ENCODE measurements at regions not wholly inside any gene's neighbourhood (a gene's known extent, or its start where the extent isn't known, plus 50 kb on each side); places are given as distances from the start of the nearest gene placed in this dataset.

DNA sequence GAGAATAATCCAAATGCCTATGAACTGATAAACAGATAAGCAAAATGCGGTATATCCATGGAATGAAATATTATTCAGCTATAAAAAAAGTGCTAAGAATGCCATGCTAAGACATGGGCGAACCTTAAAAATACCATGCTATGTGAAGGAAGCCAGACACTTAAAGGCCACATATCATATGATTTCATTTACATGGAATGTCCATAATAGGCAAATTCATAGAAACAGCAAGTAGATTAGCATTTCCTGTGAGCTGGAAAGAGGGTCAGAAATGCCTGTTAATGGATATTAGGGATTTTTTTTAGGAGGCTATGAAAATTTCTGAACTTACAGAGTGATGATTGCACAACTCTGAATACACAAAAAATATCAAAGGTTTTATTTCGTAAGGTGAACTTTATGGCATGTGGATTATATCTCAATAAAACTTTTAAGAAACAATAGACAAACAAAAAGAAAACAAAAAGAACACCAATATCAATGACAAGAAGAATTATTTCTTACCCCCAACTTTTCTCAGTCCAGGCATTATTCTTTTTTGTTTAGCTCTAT, 1207.7 kb downstream of the SUCLG1 start:
- TF ChIP-seq, protein P1, sequence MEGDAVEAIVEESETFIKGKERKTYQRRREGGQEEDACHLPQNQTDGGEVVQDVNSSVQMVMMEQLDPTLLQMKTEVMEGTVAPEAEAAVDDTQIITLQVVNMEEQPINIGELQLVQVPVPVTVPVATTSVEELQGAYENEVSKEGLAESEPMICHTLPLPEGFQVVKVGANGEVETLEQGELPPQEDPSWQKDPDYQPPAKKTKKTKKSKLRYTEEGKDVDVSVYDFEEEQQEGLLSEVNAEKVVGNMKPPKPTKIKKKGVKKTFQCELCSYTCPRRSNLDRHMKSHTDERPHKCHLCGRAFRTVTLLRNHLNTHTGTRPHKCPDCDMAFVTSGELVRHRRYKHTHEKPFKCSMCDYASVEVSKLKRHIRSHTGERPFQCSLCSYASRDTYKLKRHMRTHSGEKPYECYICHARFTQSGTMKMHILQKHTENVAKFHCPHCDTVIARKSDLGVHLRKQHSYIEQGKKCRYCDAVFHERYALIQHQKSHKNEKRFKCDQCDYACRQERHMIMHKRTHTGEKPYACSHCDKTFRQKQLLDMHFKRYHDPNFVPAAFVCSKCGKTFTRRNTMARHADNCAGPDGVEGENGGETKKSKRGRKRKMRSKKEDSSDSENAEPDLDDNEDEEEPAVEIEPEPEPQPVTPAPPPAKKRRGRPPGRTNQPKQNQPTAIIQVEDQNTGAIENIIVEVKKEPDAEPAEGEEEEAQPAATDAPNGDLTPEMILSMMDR (conservative IDR thresholded peaks at IDR 0.05; ENCODE audit: low read depth, low read length): no peak
- TF ChIP-seq EZH2 (IDR thresholded peaks at IDR 0.05; ENCODE audit: borderline replicate concordance, low read depth, low read length, poor library complexity, severe bottlenecking): no peak

All from A673 (cell line).